ENCODE measurements at regions not wholly inside any gene's neighbourhood (a gene's known extent, or its start where the extent isn't known, plus 50 kb on each side); places are given as distances from the start of the nearest gene placed in this dataset.

DNA sequence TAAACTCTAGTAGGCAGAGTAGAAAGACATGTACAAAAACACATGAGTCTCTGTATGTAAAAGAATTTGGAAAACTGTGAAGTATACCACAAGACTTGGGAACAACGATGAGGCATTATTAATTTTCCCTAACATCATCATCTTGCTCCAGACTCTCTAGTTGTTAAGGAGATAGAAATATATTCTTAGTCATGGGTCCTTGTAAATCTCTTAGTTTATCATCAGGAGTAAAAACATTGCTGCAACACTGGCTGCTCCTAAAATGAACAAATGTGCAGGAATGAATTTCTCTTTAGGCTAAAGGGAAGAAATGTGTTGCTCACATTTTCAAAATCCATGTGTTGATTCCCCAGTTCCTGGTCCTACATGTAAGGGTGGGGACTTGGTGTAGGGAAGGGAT is 384.6 kb downstream of the STIM2 start:
- H3K27me3 Mint-ChIP-seq (ENCODE audit: low read depth), result no peaks in the 10 kb centered on the region
- no peak overlapping the region for H3K27ac Mint-ChIP-seq
- CTCF ChIA-PET, result no interaction called here
- intact Hi-C loops (cut with micrococcal nuclease), result no loop called here
- no peak for DNase-seq
- peaks cover 4% of the 10 kb centered on the region for H3K9me3 Mint-ChIP-seq
- H3K36me3 Mint-ChIP-seq (ENCODE audit: low read depth), result no peaks in the 10 kb centered on the region
- no peaks in the 10 kb centered on the region for H3K4me1 Mint-ChIP-seq (ENCODE audit: low read depth)
- no peak overlapping the region for H3K4me3 Mint-ChIP-seq

- H3K4me1 Mint-ChIP-seq (ENCODE audit: low read depth), result no peaks in the 10 kb centered on the region
- CTCF ChIA-PET, result no interaction called here
- intact Hi-C loops (cut with micrococcal nuclease), result no loop called here
Measured at GRCh38 chr4:27248829-27249228, 388.2 kb downstream of the STIM2 start.

GRCh38 chr4:27251771-27252170 is 391.1 kb downstream of the STIM2 start:
- H3K4me1 Mint-ChIP-seq (ENCODE audit: low read depth), result no peaks in the 10 kb centered on the region
- H3K36me3 Mint-ChIP-seq (ENCODE audit: low read depth), result no peaks in the 10 kb centered on the region
- H3K9me3 Mint-ChIP-seq, result peaks cover 2% of the 10 kb centered on the region
- H3K27me3 Mint-ChIP-seq (ENCODE audit: low read depth), result peaks cover 2% of the 10 kb centered on the region
- DNase-seq, result no peak
- intact Hi-C loops (cut with micrococcal nuclease), result no loop called here
- no peak overlapping the region for H3K4me3 Mint-ChIP-seq
- CTCF ChIA-PET, result no interaction called here
- H3K27ac Mint-ChIP-seq, result no peak overlapping the region

More at GRCh38 chr4:27248829-27249228, 388.2 kb downstream of the STIM2 start:
- no peak for DNase-seq
- no peak overlapping the region for H3K4me3 Mint-ChIP-seq
- no peaks in the 10 kb centered on the region for H3K27me3 Mint-ChIP-seq (ENCODE audit: low read depth)
- H3K9me3 Mint-ChIP-seq, result peaks cover 4% of the 10 kb centered on the region
- H3K27ac Mint-ChIP-seq, result no peak overlapping the region
- H3K36me3 Mint-ChIP-seq (ENCODE audit: low read depth), result no peaks in the 10 kb centered on the region

GRCh38 chr4:27267339-27267969 is 406.8 kb downstream of the STIM2 start:
- no peaks in the 10 kb centered on the region for H3K27me3 Mint-ChIP-seq (ENCODE audit: low read depth)
- H3K27ac Mint-ChIP-seq, result no peak overlapping the region
- no peaks in the 10 kb centered on the region for H3K36me3 Mint-ChIP-seq (ENCODE audit: low read depth)
- intact Hi-C loops (cut with micrococcal nuclease), result no loop called here
- H3K4me3 Mint-ChIP-seq, result no peak overlapping the region
- no peaks in the 10 kb centered on the region for H3K4me1 Mint-ChIP-seq (ENCODE audit: low read depth)
- H3K9me3 Mint-ChIP-seq, result no peaks in the 10 kb centered on the region
- no peak for DNase-seq
- CTCF ChIA-PET, result no interaction called here

DNA sequence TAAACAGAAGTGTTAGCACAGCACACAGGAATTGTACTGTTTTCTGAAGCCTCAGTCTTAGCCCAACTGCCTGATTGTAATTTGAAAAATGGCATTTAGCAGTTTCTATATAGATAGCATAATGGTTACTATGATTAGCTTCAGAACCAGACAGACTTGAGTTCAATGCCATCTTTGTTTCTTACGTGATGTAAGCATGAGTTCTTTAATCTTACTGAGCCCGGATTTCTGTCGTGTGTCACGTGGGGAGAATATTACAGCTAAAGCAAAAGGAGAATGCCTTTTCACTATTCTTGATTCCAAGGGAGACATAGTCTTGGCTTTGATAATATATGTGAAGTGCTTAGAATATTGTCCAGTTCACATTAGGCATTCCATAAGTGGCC is 407.3 kb downstream of the STIM2 start:
- H3K27ac Mint-ChIP-seq, result no peak overlapping the region
- H3K36me3 Mint-ChIP-seq (ENCODE audit: low read depth), result no peaks in the 10 kb centered on the region
- CTCF ChIA-PET, result no interaction called here
- H3K9me3 Mint-ChIP-seq, result no peaks in the 10 kb centered on the region
- no peaks in the 10 kb centered on the region for H3K4me1 Mint-ChIP-seq (ENCODE audit: low read depth)
- H3K4me3 Mint-ChIP-seq, result no peak overlapping the region
- DNase-seq, result no peak
- no peaks in the 10 kb centered on the region for H3K27me3 Mint-ChIP-seq (ENCODE audit: low read depth)
- intact Hi-C loops (cut with micrococcal nuclease), result no loop called here

- Mint-ChIP-seq H3K36me3 (ENCODE audit: low read depth) (no peaks in the 10 kb centered on the region), H3K27me3 (ENCODE audit: low read depth) (no peaks in the 10 kb centered on the region), H3K4me3 (no peak overlapping the region), H3K9me3 (no peaks in the 10 kb centered on the region), H3K27ac (no peak overlapping the region), H3K4me1 (ENCODE audit: low read depth) (no peaks in the 10 kb centered on the region)
- intact Hi-C loops (cut with micrococcal nuclease), result no loop called here
- DNase-seq, result no peak
- CTCF ChIA-PET, result no interaction called here
Measured at GRCh38 chr4:27270435-27270834, 409.8 kb downstream of the STIM2 start.

- Mint-ChIP-seq H3K4me1 (ENCODE audit: low read depth) (no peaks in the 10 kb centered on the region), H3K36me3 (ENCODE audit: low read depth) (no peaks in the 10 kb centered on the region), H3K27ac (no peak overlapping the region), H3K4me3 (no peak overlapping the region), H3K9me3 (no peaks in the 10 kb centered on the region), H3K27me3 (ENCODE audit: low read depth) (no peaks in the 10 kb centered on the region)
- DNase-seq, result no peak
- intact Hi-C loops (cut with micrococcal nuclease), result no loop called here
- CTCF ChIA-PET, result no interaction called here
Measured at GRCh38 chr4:27271555-27271954, 410.9 kb downstream of the STIM2 start.

DNA sequence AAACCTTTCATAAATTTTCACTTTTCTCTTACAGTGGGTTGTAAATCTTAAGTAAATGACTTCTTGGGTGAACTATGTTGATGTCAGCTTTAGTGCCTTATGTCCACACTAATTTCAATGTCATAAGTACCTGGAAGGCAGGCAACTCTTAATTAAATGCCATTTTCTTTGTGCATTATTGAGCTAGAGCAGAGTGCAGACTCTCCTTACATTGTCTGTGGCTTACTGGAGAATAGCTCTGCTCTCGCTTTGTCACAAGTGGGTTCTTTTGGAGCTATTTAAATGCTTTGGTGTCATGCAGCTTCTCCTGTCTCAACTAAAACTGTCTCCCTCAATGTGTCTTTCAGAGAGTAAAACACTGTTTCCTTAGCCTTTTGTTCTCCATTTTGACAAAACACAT is 411.6 kb downstream of the STIM2 start:
- no peak overlapping the region for H3K4me3 Mint-ChIP-seq
- H3K36me3 Mint-ChIP-seq (ENCODE audit: low read depth), result no peaks in the 10 kb centered on the region
- H3K9me3 Mint-ChIP-seq, result no peaks in the 10 kb centered on the region
- CTCF ChIA-PET, result no interaction called here
- intact Hi-C loops (cut with micrococcal nuclease), result no loop called here
- no peak for DNase-seq
- no peak overlapping the region for H3K27ac Mint-ChIP-seq
- H3K4me1 Mint-ChIP-seq (ENCODE audit: low read depth), result no peaks in the 10 kb centered on the region
- H3K27me3 Mint-ChIP-seq (ENCODE audit: low read depth), result no peaks in the 10 kb centered on the region

GRCh38 chr4:27276307-27277073 is 415.8 kb downstream of the STIM2 start:
- H3K27me3 Mint-ChIP-seq (ENCODE audit: low read depth), result no peaks in the 10 kb centered on the region
- DNase-seq, result no peak
- no peaks in the 10 kb centered on the region for H3K36me3 Mint-ChIP-seq (ENCODE audit: low read depth)
- no peaks in the 10 kb centered on the region for H3K4me1 Mint-ChIP-seq (ENCODE audit: low read depth)
- H3K9me3 Mint-ChIP-seq, result no peaks in the 10 kb centered on the region
- CTCF ChIA-PET, result no interaction called here
- intact Hi-C loops (cut with micrococcal nuclease), result no loop called here
- no peak overlapping the region for H3K27ac Mint-ChIP-seq
- H3K4me3 Mint-ChIP-seq, result no peak overlapping the region

DNA sequence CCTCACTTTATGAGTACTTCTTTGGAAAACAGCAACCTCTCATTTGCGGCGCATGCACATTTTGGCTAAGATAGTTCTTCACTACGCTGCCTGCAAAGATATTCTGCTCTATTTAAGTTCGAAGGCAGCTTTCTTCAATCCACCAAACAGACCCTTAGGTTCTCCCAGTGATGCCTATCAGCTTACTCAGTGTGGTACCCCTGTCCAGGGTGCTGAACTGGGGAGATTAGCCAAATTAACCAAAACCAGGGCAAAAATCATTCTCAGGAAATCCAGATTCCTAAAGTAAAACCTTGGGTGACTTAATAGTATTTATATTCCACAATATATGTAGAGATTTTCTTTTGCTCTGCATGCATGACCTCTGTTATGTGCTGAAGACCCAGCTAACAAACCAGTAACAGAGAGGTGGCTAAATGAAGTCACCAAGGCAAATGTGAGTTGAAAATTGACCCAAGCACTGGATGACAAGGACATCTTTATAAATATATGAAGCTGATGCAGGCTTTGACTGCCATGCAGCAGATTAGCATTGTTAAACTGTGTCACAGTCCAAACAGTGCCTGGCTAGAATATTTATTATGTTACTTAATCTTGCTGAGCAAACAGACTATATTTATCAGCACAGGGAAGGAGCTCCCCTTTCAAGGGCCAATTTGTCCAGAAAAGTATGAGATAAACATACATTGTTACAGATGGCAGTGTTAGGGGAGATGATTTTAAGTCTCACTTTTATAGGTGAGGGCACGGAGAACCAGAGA is 418.2 kb downstream of the STIM2 start:
- intact Hi-C loops (cut with micrococcal nuclease), result no loop called here
- Mint-ChIP-seq H3K4me1 (ENCODE audit: low read depth) (no peaks in the 10 kb centered on the region), H3K4me3 (no peak overlapping the region), H3K36me3 (ENCODE audit: low read depth) (no peaks in the 10 kb centered on the region), H3K27me3 (ENCODE audit: low read depth) (no peaks in the 10 kb centered on the region), H3K9me3 (no peaks in the 10 kb centered on the region), H3K27ac (no peak overlapping the region)
- CTCF ChIA-PET, result interaction anchor here (0.7 kb wide), 1 partner anchor 311 kb away, joined by 3 read pairs; no protein-coding TSS in a partner anchor
- DNase-seq, result peak; percentile 6

- DNase-seq, result no peak
- Mint-ChIP-seq H3K9me3 (no peaks in the 10 kb centered on the region), H3K36me3 (ENCODE audit: low read depth) (no peaks in the 10 kb centered on the region), H3K27me3 (ENCODE audit: low read depth) (no peaks in the 10 kb centered on the region), H3K4me1 (ENCODE audit: low read depth) (no peaks in the 10 kb centered on the region), H3K4me3 (no peak overlapping the region), H3K27ac (no peak overlapping the region)
- intact Hi-C loops (cut with micrococcal nuclease), result no loop called here
- CTCF ChIA-PET, result no interaction called here
Measured at GRCh38 chr4:27288496-27288895, 427.9 kb downstream of the STIM2 start.

DNA sequence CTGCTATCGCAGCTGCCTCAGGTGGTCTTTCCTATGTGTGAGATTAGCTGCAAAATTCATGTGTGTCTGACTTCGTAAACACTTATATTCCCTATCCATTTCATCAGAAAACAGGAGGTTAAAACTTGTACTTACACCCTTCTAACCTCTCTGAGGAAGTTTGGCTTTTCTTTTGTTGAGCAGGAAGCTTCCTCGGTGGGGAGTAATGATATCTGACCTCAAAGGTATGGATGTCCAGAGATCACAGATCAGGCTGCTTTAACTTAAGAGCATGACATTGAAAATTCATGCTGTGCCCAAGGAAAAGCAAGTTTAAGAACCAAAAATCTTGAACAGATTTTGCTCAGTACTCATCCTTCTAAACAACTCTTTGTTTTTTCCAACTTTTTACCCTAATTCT is 429.1 kb downstream of the STIM2 start:
- no peaks in the 10 kb centered on the region for H3K9me3 Mint-ChIP-seq
- no peak overlapping the region for H3K4me3 Mint-ChIP-seq
- H3K4me1 Mint-ChIP-seq (ENCODE audit: low read depth), result no peaks in the 10 kb centered on the region
- H3K27me3 Mint-ChIP-seq (ENCODE audit: low read depth), result no peaks in the 10 kb centered on the region
- no peak overlapping the region for H3K27ac Mint-ChIP-seq
- intact Hi-C loops (cut with micrococcal nuclease), result no loop called here
- no peak for DNase-seq
- CTCF ChIA-PET, result no interaction called here
- no peaks in the 10 kb centered on the region for H3K36me3 Mint-ChIP-seq (ENCODE audit: low read depth)

DNA sequence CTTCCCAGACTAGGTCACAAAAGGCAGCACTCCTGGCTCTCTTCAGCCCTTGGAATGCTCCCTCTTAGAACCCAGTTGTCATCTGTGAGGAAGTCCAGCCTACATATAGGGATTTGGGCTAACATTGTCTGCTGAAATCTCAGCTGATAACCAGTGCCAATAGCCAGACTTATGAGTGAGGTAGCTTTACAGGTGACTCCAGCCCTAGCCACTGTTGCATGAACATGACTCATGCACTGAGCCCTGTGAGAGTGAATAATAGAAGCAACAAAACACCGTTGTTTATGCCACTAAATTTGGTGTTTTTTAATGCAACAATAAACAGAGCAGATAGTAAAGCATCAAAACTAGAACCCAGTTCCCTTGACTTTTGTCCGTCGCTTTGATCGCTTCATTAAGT is 433.2 kb downstream of the STIM2 start:
- Mint-ChIP-seq H3K9me3 (no peaks in the 10 kb centered on the region), H3K27me3 (ENCODE audit: low read depth) (peaks cover 2% of the 10 kb centered on the region), H3K27ac (no peak overlapping the region), H3K4me3 (no peak overlapping the region), H3K36me3 (ENCODE audit: low read depth) (no peaks in the 10 kb centered on the region), H3K4me1 (ENCODE audit: low read depth) (no peaks in the 10 kb centered on the region)
- intact Hi-C loops (cut with micrococcal nuclease), result no loop called here
- CTCF ChIA-PET, result no interaction called here
- DNase-seq, result no peak
